NCI-H2171 (cell line): ENCODE measurements at regions not wholly inside any gene's neighbourhood (a gene's known extent, or its start where the extent isn't known, plus 50 kb on each side); places are given as distances from the start of the nearest gene placed in this dataset.
"Not testable (repeated sequence)": the region's sequence is repeated elsewhere in the genome, so short reads cannot be mapped to it uniquely, and the experiment has no call there.

Experiments
- DNase-seq: peaks from one replicate; lab custom pipeline; 2025; lab: John Stamatoyannopoulos, UW

DNA sequence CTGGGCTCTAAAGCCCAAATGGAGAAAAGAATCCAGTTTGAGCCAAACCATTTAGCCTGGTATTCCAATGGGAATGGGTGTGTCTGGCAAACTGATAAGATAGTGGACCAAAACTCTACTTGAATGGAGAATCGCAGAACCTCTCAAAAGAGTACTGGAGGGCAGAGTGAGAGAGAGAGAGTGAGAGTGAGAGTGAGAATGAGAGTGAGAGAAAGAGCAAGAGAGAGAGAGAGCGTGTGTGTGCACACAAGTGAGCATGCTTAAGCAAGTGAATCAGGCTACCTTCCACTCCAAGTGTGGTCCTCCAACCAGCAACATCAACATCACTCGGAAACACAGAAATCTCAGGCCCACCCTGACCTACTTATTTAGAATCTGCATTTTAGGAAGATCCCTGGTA is 58.8 kb downstream of the UQCRFS1 start:
- no peak for DNase-seq

- DNase-seq, result no peak
These were observed 67.2 kb downstream of the UQCRFS1 start for GRCh38 chr19:29145756-29146155.

DNA sequence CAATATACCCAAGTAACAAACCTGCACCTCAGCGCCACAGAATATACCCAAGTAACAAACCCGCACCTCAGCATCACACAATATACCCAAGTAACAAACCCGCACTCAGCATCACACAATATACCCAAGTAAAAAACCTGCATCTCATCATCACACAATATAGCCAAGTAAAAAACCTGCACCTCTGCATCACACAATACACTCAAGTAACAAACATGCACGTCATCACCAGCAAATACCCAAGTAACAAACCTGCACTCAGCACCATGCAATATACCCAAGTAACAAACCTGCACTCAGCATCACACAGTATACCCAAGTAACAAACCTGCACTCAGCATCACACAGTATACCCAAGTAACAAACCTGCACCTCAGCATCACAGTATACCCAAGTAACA is 69.8 kb downstream of the UQCRFS1 start:
- DNase-seq, result no peak

DNA sequence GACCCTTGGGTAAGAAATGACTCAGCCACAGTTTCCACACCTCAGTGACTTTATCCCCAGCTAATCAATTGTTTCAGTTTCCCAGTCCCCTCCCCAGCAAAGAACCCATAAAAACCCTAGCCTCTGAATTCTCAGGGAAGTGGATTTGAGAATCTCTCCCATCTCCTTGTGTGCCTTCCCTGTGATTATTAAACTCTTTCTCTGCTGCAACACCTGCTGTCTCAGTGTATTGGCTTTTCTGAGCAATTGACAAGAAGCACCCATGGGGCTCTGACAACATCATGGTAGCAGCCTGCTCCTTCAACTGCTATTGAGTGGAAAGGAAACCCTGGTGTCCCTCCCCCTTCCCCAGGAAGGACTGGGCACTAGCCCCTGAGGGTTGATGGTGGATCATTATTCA is 73.7 kb downstream of the UQCRFS1 start:
- no peak for DNase-seq

- DNase-seq, result not testable (repeated sequence)
These were observed 74.7 kb downstream of the UQCRFS1 start for GRCh38 chr19:29138206-29138605.

GRCh38 chr19:29131456-29131855 is 81.5 kb downstream of the UQCRFS1 start:
- DNase-seq, result no peak

DNA sequence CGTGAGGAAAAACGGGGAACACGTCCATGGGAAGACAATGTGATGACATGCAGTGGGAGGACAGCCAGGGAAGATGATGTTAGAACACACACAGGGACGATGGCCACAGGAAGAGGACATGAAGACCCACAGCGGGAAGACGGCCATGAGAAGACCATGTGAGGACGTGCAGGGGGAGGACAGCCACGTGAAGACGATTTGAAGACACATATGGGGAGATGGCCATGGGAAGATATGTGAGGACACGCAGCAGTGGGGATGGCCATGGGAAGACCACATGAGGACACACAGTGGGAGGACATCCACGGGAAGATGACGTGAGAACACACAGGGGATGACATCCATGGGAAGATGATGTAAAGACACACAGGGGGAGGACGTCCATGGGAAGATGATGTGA is 83.8 kb downstream of the UQCRFS1 start:
- no peak for DNase-seq

- no peak for DNase-seq
These were observed 84.7 kb downstream of the UQCRFS1 start for GRCh38 chr19:29128203-29128602.

- DNase-seq, result no peak
These were observed 90.8 kb downstream of the UQCRFS1 start for GRCh38 chr19:29122185-29122584.

DNA sequence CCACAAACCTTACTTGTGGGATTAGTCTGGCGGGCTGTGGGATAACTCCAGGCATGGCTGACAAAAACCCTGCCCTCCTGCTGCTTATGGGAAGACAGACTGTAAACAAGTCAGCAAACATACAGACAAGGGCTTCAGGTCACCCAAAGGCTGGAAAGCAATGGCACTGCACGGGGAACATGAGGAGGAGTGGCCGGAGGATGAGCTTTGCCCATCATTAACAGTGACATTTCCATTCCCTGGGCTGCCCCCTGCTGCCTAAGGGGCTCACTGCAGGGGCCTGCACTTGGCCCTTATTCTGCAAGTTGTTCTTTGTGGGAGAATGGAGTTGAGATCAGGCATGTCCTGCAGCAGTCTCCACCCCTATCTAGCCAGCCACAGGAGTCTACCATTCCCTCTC is 91.3 kb downstream of the UQCRFS1 start:
- no peak for DNase-seq

DNA sequence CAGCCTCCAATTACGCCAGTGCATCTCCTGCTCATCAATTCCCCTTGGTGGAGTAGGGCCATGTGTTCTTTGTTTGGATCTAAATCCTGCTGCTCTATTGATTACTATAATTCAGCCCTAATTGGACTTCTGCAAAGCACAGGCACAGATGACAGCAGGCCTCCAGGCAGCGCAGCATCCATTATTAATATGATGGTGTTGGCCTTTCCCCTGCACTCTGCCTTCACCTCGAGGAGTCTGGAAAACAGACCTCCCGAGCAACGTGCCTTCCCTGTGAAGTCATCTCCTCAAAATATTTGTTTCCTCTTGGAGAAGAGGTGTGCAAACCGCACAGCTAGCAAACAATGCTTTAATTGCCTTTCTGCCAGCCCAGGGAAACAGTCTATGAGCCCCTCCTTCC is 92.5 kb downstream of the UQCRFS1 start:
- DNase-seq, result no peak

- no peak for DNase-seq
These were observed 93.4 kb downstream of the UQCRFS1 start for GRCh38 chr19:29119590-29119989.

DNA sequence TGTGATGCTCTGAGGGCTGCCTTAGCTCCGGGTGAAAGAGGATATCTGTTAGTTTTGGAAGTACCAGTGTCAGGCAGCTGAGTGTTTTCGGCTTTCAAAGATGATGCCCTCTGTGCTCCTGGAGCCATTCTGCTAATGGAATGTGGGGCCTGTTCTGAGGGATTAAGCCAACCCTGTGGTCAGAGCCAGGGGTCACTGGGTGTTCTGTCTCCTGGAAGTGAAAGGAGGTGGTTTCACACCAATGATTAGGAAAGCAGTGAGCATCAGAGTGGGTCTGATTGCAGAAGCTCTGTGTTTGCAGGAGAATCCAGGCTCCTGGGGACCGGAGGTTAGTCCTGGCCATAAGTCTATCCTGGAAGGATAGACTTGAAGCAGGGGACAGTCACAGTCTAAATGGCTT is 94.6 kb downstream of the UQCRFS1 start:
- DNase-seq, result no peak

DNA sequence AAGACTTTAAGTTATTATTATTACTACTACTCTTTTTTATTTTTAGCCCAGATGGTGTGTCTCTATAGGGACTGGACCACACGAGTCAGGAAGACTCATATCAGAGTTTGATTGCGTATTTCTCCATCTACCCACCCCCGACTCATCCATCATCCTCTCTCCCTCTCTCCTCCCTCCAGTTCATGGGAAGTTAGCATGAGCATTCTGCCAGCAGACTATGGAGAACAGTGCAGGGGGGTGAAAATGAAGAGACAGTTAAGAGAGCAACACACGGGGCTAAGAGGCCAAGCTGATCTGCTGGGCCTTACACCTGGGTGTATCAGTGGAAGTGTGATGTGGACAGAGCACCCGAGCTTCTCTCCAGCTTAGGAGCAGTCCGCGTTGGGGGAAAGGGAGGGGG is 95.0 kb downstream of the UQCRFS1 start:
- DNase-seq, result no peak

- DNase-seq, result no peak
These were observed 97.8 kb downstream of the UQCRFS1 start for GRCh38 chr19:29115181-29115580.

GRCh38 chr19:29113838-29114237 is 99.1 kb downstream of the UQCRFS1 start:
- DNase-seq, result no peak

- no peak for DNase-seq
These were observed 101.4 kb downstream of the UQCRFS1 start for GRCh38 chr19:29111576-29111975.

DNA sequence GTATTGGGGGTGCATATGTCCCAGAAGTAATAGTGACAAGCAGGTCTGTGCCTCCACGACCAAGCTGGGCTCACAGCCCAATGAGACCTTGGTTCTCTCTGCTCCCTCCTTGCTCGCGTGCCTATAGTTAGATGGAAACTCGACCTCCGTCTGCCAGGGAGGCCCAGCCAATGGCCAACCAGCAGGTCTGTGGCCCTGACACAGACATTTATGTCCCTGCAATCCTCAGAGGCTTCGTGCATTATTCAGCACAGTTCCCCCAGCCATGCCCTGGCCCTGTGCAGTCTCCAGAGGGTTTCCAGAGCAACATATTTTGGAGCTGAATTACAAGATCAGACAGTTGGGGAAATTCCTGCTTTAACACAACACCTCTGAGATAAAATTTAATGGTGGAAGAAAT is 105.1 kb downstream of the UQCRFS1 start:
- no peak for DNase-seq

DNA sequence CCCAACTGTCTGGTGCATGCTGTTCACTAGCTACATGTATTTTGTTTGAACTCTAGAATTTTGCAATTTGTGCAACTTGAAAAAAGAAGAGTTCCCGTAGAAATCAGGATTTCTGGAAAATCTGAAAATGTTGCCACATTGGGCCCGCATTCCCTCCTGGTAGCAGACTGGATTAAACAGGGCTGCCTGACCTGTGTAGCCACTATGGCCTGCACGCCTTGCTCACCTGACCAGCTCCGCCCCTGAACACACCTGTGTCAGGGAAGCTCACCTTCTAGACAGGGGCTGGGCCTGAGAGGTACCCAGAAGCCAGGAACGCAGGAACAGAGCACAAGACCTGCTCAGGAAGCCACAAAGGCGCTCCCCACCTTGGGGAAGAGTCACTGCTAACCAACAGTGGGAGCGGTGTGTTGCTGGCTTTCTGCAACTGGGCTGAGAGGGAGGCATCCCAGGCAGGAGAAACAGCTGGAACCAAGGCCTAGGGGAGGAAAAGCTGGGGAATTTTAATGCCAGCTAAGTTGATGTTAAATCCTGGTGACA is 106.5 kb downstream of the UQCRFS1 start:
- DNase-seq, result no peak

DNA sequence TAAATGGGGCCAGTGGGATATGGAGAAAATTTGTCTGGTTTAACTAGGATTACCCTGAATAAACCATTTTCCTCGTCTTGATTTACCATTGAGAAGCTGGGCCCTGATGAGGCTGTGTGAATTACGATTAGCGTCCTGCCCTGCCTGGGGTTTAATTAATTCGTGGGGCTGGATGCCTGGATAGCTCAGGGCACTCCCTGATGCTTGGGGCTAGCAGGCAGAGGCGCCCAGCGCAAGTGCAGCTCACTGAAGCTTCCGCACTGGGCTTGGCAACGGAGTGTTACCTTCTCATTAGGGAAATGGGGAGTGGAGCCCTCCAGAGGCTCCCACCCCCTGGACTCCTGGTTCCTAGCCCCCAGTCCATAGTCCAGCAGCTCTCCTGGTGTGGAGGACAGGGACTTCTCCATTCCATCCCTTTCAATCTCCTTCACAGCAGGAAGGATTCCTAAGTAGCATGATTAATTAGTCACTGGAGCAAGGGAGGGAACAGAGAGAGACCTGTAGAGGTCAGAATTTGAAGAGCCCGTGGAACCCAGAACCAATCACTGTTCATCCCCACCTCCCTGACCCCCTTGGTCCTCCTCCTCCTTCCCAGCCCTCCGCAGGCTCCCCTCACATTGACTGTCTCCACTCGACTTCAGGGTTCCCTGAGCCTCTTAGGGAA is 107.2 kb downstream of the UQCRFS1 start:
- no peak for DNase-seq

- DNase-seq, result no peak
These were observed 108.2 kb downstream of the UQCRFS1 start for GRCh38 chr19:29104605-29105241.

GRCh38 chr19:29098863-29099481 is 114.0 kb downstream of the UQCRFS1 start:
- no peak for DNase-seq

DNA sequence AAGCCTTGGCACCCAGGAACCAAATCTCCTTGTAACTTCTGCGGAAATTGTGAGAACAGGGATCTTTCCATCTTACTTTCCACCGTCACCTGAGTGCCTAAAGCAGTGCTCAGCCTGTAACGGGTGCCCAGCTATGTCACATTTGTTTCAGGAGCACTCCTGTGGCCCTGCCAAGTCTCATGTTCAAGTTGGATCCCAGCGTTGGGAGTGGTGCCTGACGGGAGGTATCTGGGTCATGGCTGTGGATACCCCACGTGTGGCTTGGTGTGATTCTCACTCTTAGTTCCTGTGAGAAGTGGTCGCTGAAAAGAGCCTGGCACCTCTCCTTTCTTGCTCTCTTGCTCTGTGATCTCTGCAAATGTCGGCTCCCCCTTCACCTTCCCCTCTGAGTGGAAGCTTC is 114.9 kb downstream of the UQCRFS1 start:
- DNase-seq, result no peak
